GM23338 (cell line): ENCODE measurements at regions not wholly inside any gene's neighbourhood (a gene's known extent, or its start where the extent isn't known, plus 50 kb on each side); places are given as distances from the start of the nearest gene placed in this dataset.

Experiments used
- ATAC-seq: fragments of 200-7000 bp; cut with Tn5 transposase; 3 replicates; pipeline ENCODE4 v1.9.1; 2020
- DNase-seq: peaks from one replicate; pipeline ENCODE4 v3.0.0-alpha.2; 2015; ENCODE audit warnings: low spot score
- H2AFZ ChIP-seq: fragments of 200-600 bp; sonication (generic); 2 replicates; pipeline ENCODE4 v1.8.0; 2016; ENCODE audit warnings: antibody characterized with exemption, mild to moderate bottlenecking, moderate library complexity
- H3F3A ChIP-seq: fragments of 200-600 bp; sonication (generic); replicated peaks from 2 replicates; pipeline ENCODE4 v1.8.0; 2017; ENCODE audit warnings: antibody characterized with exemption, mixed run types, low read depth
- H3K27ac ChIP-seq: fragments of 200-600 bp; sonication (generic); 2 replicates; pipeline ENCODE4 v1.6.1; 2016; ENCODE audit warnings: low read depth
- H3K27me3 ChIP-seq: fragments of 200-600 bp; sonication (generic); 2 replicates; pipeline ENCODE4 v1.8.0; 2016; ENCODE audit warnings: mild to moderate bottlenecking, mixed run types, moderate library complexity; ENCODE audit not compliant: insufficient read depth
- H3K36me3 ChIP-seq: fragments of 200-600 bp; sonication (generic); 2 replicates; pipeline ENCODE4 v1.8.0; 2016; ENCODE audit warnings: mild to moderate bottlenecking; ENCODE audit not compliant: insufficient read depth
- H3K4me1 ChIP-seq: fragments of 200-600 bp; sonication (generic); 2 replicates; pipeline ENCODE4 v1.8.0; 2016; ENCODE audit warnings: mild to moderate bottlenecking, moderate library complexity; ENCODE audit not compliant: insufficient read depth
- H3K4me2 ChIP-seq: fragments of 200-600 bp; sonication (generic); 2 replicates; pipeline ENCODE4 v1.7.1; 2017; ENCODE audit warnings: mixed run types
- H3K4me3 ChIP-seq: fragments of 200-600 bp; sonication (generic); 2 replicates; pipeline ENCODE4 v1.6.1; 2016; ENCODE audit warnings: mixed run types
- H3K79me2 ChIP-seq: fragments of 200-600 bp; sonication (generic); replicated peaks from 2 replicates; pipeline ENCODE4 v1.8.0; 2017; ENCODE audit warnings: mild to moderate bottlenecking; ENCODE audit not compliant: insufficient read depth
- H3K9me2 ChIP-seq: fragments of 200-600 bp; sonication (generic); 2 replicates; pipeline ENCODE4 v1.8.0; 2017; ENCODE audit not compliant: insufficient read depth
- H4K20me1 ChIP-seq: fragments of 200-600 bp; sonication (generic); replicated peaks from 2 replicates; pipeline ENCODE4 v1.8.0; 2017; ENCODE audit warnings: mild to moderate bottlenecking; ENCODE audit not compliant: insufficient read depth
- H3K27ac Mint-ChIP-seq: 2 replicates; pipeline ENCODE4 v1.8.0; 2020; ENCODE audit warnings: inconsistent platforms, mild to moderate bottlenecking, moderate library complexity, mixed read lengths
- H3K27me3 Mint-ChIP-seq: 3 replicates; pipeline ENCODE4 v1.8.0; 2022; ENCODE audit warnings: low read depth, mild to moderate bottlenecking, moderate library complexity, mixed read lengths, inconsistent platforms; ENCODE audit not compliant: insufficient read depth, poor library complexity
- H3K36me3 Mint-ChIP-seq: 3 replicates; pipeline ENCODE4 v1.8.0; 2021; ENCODE audit warnings: low read depth, mild to moderate bottlenecking, inconsistent platforms, moderate library complexity, mixed read lengths
- H3K4me1 Mint-ChIP-seq: 3 replicates; pipeline ENCODE4 v1.8.0; 2020; ENCODE audit warnings: mild to moderate bottlenecking, inconsistent platforms, mixed read lengths
- H3K4me3 Mint-ChIP-seq: 3 replicates; pipeline ENCODE4 v1.8.0; 2021; ENCODE audit warnings: moderate library complexity, mild to moderate bottlenecking, inconsistent platforms, mixed read lengths
- H3K9me3 Mint-ChIP-seq: 3 replicates; pipeline ENCODE4 v1.8.0; 2020; ENCODE audit warnings: moderate library complexity, mild to moderate bottlenecking, inconsistent platforms, mixed read lengths
- CREB1 ChIP-seq: fragments of 250-450 bp; sonication (Bioruptor Pico); IDR thresholded peaks from 2 replicates; pipeline ENCODE4 v1.5.0; 2020; ENCODE audit warnings: low read depth, mild to moderate bottlenecking, moderate library complexity
- CTCF ChIP-seq, 2 experiments: fragments of 200-600 bp in 1 of 2; sonication (generic) in 1 of 2; conservative IDR thresholded peaks; 2 replicates each; pipeline versions ENCODE4 v1.5.1 to v1.6.1; 2016 to 2017; ENCODE audit warnings: antibody characterized with exemption in 2 of 2, low read depth in 2 of 2, mild to moderate bottlenecking in 2 of 2, moderate library complexity in 1 of 2
- ETS1 ChIP-seq: IDR thresholded peaks from 2 replicates; pipeline ENCODE4 v1.6.1; 2016; ENCODE audit warnings: antibody characterized with exemption
- EZH2 ChIP-seq: fragments of 200-600 bp; sonication (generic); IDR thresholded peaks from one replicate; pipeline ENCODE4 v1.8.0; 2017; ENCODE audit warnings: antibody characterized with exemption, mild to moderate bottlenecking, low read depth; ENCODE audit not compliant: unreplicated experiment
- EZH2phosphoT487 ChIP-seq: fragments of 200-600 bp; sonication (generic); IDR thresholded peaks from one replicate; pipeline ENCODE4 v1.8.1; 2018; ENCODE audit warnings: antibody characterized with exemption; ENCODE audit not compliant: unreplicated experiment
- JUNB ChIP-seq: IDR thresholded peaks from one replicate; pipeline ENCODE4 v1.6.1; 2016; ENCODE audit warnings: antibody characterized with exemption; ENCODE audit not compliant: unreplicated experiment
- NANOG ChIP-seq: IDR thresholded peaks from 2 replicates; pipeline ENCODE4 v1.6.1; 2016; ENCODE audit warnings: antibody characterized with exemption, borderline replicate concordance
- POLR2AphosphoS5 ChIP-seq: IDR thresholded peaks from 2 replicates; pipeline ENCODE4 v1.6.1; 2016; ENCODE audit warnings: antibody characterized with exemption, low read depth
- REST ChIP-seq: IDR thresholded peaks from one replicate; pipeline ENCODE4 v1.6.1; 2018; ENCODE audit warnings: antibody characterized with exemption; ENCODE audit not compliant: unreplicated experiment
- STAT1 ChIP-seq: IDR thresholded peaks from one replicate; pipeline ENCODE4 v1.6.1; 2016; ENCODE audit warnings: antibody characterized with exemption; ENCODE audit not compliant: unreplicated experiment
- ZNF114 ChIP-seq: fragments of 250-450 bp; sonication (Bioruptor Pico); IDR thresholded peaks from 2 replicates; pipeline ENCODE4 v1.5.0; 2020; ENCODE audit warnings: mild to moderate bottlenecking, moderate library complexity
- ZNF331 ChIP-seq: fragments of 250-450 bp; sonication (Bioruptor Pico); IDR thresholded peaks from 2 replicates; pipeline ENCODE4 v1.5.0; 2020; ENCODE audit warnings: low read depth, mild to moderate bottlenecking, moderate library complexity

GRCh38 chr2:177058747-177059146 is 153.8 kb upstream of the HNRNPA3 start:
- no peak overlapping the region for H3K4me3 Mint-ChIP-seq
- Histone ChIP-seq H3F3A (no peaks in the 10 kb centered on the region), H2AFZ (no peak overlapping the region), H3K27me3 (no peaks in the 10 kb centered on the region), H3K4me3 (no peak overlapping the region), H3K9me2 (peaks cover 5% of the 10 kb centered on the region; the same call in 1 of the 2 replicates), H3K79me2 (no peaks in the 10 kb centered on the region), H3K36me3 (no peaks in the 10 kb centered on the region), H3K27ac (no peak overlapping the region), H3K4me1 (no peaks in the 10 kb centered on the region), H4K20me1 (no peaks in the 10 kb centered on the region), H3K4me2 (no peak overlapping the region)
- no peaks in the 10 kb centered on the region for H3K36me3 Mint-ChIP-seq
- H3K27ac Mint-ChIP-seq: no peak overlapping the region
- ATAC-seq: no peak
- H3K9me3 Mint-ChIP-seq: no peaks in the 10 kb centered on the region
- TF ChIP-seq CTCF (conservative IDR thresholded peaks at IDR 0.05; ENCODE audit: low read depth in 2 of 2): no peak
- TF ChIP-seq EZH2: no peak
- TF ChIP-seq JUNB: no peak
- TF ChIP-seq POLR2AphosphoS5: no peak
- no peak for TF ChIP-seq STAT1
- no peak for TF ChIP-seq EZH2phosphoT487
- TF ChIP-seq REST: no peak
- no peaks in the 10 kb centered on the region for H3K27me3 Mint-ChIP-seq
- H3K4me1 Mint-ChIP-seq: 0 out of 3 replicates have a peak, but pooled peaks cover 3% of the 10 kb centered on the region
- DNase-seq: no peak

- no peaks in the 10 kb centered on the region for H3K27me3 ChIP-seq
- H3K36me3 ChIP-seq: no peaks in the 10 kb centered on the region
- Mint-ChIP-seq H3K36me3 (no peaks in the 10 kb centered on the region), H3K9me3 (no peaks in the 10 kb centered on the region), H3K27me3 (no peaks in the 10 kb centered on the region), H3K27ac (no peak overlapping the region), H3K4me1 (0 out of 3 replicates have a peak, but pooled peaks cover 3% of the 10 kb centered on the region), H3K4me3 (no peak overlapping the region)
- H3K4me1 ChIP-seq: no peaks in the 10 kb centered on the region
- peaks cover 5% of the 10 kb centered on the region; the same call in 1 of the 2 replicates for H3K9me2 ChIP-seq
- H3K4me2 ChIP-seq: no peak overlapping the region
- H4K20me1 ChIP-seq: no peaks in the 10 kb centered on the region
- H3K4me3 ChIP-seq: no peak overlapping the region
- ATAC-seq (no peak), DNase-seq (no peak)
- H3K27ac ChIP-seq: no peak overlapping the region
- H3K79me2 ChIP-seq: no peaks in the 10 kb centered on the region
- no peaks in the 10 kb centered on the region for H3F3A ChIP-seq
- TF ChIP-seq NANOG (no peak), EZH2phosphoT487 (no peak), POLR2AphosphoS5 (no peak), JUNB (no peak), EZH2 (no peak), CREB1 (CRISPR knock-in tag) (no peak), ZNF331 (CRISPR knock-in tag) (no peak), CTCF (conservative IDR thresholded peaks at IDR 0.05; ENCODE audit: low read depth in 2 of 2) (no peak), ETS1 (no peak), ZNF114 (CRISPR knock-in tag) (no peak), STAT1 (no peak)
- H2AFZ ChIP-seq: no peak overlapping the region
These were observed 153.3 kb upstream of the HNRNPA3 start for GRCh38 chr2:177059293-177059692.
